Activated CD8-positive, alpha-beta T cell treated with anti-CD3 and anti-CD28 coated beads for 36 hours (primary cell): ENCODE measurements at regions not wholly inside any gene's neighbourhood (a gene's known extent, or its start where the extent isn't known, plus 50 kb on each side); places are given as distances from the start of the nearest gene placed in this dataset.
"Not testable (repeated sequence)": the region's sequence is repeated elsewhere in the genome, so short reads cannot be mapped to it uniquely, and the experiment has no call there.

Experiments
- ATAC-seq: fragments of 200-7000 bp; cut with Tn5 transposase; one replicate; pipeline ENCODE4 v1.10.0; 2021; ENCODE audit warnings: mild to moderate bottlenecking, moderate library complexity
- CTCF ChIA-PET: fragments of 350-600 bp; sonication (Branson Sonifier 250); formaldehyde crosslinking; loops from one replicate; lab custom pipeline; 2021; ENCODE audit warnings: antibody characterized with exemption; lab: Charles Lee
- POLR2A ChIA-PET: fragments of 350-600 bp; sonication (Branson Sonifier 250); formaldehyde crosslinking; loops from one replicate; lab custom pipeline; 2021; ENCODE audit warnings: antibody characterized with exemption; lab: Charles Lee
- DNase-seq: peaks from one replicate; pipeline ENCODE4 v3.0.0-alpha.2; 2020
- H3K27ac Mint-ChIP-seq: one replicate; pipeline ENCODE4 v1.8.0; 2021; ENCODE audit warnings: mild to moderate bottlenecking, mixed read lengths
- H3K27me3 Mint-ChIP-seq: one replicate; pipeline ENCODE4 v1.8.0; 2021; ENCODE audit warnings: mixed read lengths
- H3K36me3 Mint-ChIP-seq: one replicate; pipeline ENCODE4 v1.8.0; 2021; ENCODE audit warnings: low read depth, mixed read lengths
- H3K4me1 Mint-ChIP-seq: one replicate; pipeline ENCODE4 v1.8.0; 2021; ENCODE audit warnings: low read depth, mixed read lengths
- H3K4me3 Mint-ChIP-seq: one replicate; pipeline ENCODE4 v1.8.0; 2021; ENCODE audit warnings: mild to moderate bottlenecking, moderate library complexity, mixed read lengths
- H3K9me3 Mint-ChIP-seq: one replicate; pipeline ENCODE4 v1.8.0; 2021; ENCODE audit warnings: mixed read lengths
- CTCF ChIP-seq: fragments of 200-600 bp; IDR thresholded peaks from one replicate; pipeline ENCODE4 v1.8.0; 2022; ENCODE audit warnings: antibody characterized with exemption, mild to moderate bottlenecking
- intact Hi-C: fragments of 100-400 bp; cut with micrococcal nuclease; formaldehyde crosslinking; loops from one replicate; pipeline ENCODE4 v1.10.0; 2022

DNA sequence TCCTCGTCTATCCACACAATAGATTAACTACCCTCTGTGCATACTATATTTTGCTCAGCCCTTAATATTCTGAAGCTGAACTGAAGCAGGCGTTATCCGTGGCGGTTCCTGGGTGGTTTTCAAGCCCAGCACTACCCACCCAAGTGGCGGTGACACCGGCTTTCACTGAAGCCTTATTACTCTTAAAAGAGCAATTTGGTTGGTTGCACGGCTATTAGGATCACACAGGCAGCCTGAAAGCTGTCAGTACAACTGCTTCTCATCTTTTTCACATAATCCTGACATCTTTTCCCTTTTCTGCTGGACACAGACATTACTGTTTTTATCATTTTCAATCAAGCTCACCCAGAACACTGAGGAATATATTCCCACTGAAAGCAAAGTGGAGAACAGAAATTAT lies 525.3 kb upstream of the ZNF717 start:
- TF ChIP-seq CTCF = no peak
- ChIA-PET POLR2A (no interaction called here), CTCF (no interaction called here)
- H3K27ac Mint-ChIP-seq = no peak overlapping the region
- peaks cover 9% of the 10 kb centered on the region for H3K9me3 Mint-ChIP-seq
- intact Hi-C loops = no loop called here
- no peaks in the 10 kb centered on the region for H3K36me3 Mint-ChIP-seq
- no peaks in the 10 kb centered on the region for H3K4me1 Mint-ChIP-seq
- DNase-seq (no peak), ATAC-seq (no peak)
- H3K27me3 Mint-ChIP-seq = no peaks in the 10 kb centered on the region
- no peak overlapping the region for H3K4me3 Mint-ChIP-seq

- peaks cover 7% of the 10 kb centered on the region for H3K9me3 Mint-ChIP-seq
- H3K4me1 Mint-ChIP-seq = no peaks in the 10 kb centered on the region
- H3K36me3 Mint-ChIP-seq = no peaks in the 10 kb centered on the region
- CTCF ChIA-PET = no interaction called here
- H3K27me3 Mint-ChIP-seq = no peaks in the 10 kb centered on the region
- intact Hi-C loops = no loop called here
- DNase-seq (no peak), ATAC-seq (no peak)
- POLR2A ChIA-PET = no interaction called here
- no peak overlapping the region for H3K4me3 Mint-ChIP-seq
- no peak for TF ChIP-seq CTCF
- H3K27ac Mint-ChIP-seq = no peak overlapping the region
Measured at GRCh38 chr3:76311941-76312340, 526.6 kb upstream of the ZNF717 start.

- H3K4me3 Mint-ChIP-seq, H3K4me1 Mint-ChIP-seq, ATAC-seq, POLR2A ChIA-PET, H3K9me3 Mint-ChIP-seq, H3K27me3 Mint-ChIP-seq, intact Hi-C loops, CTCF ChIA-PET, H3K27ac Mint-ChIP-seq, DNase-seq, H3K36me3 Mint-ChIP-seq: not testable (repeated sequence)
Measured at GRCh38 chr3:76315906-76316305, 530.6 kb upstream of the ZNF717 start.

DNA sequence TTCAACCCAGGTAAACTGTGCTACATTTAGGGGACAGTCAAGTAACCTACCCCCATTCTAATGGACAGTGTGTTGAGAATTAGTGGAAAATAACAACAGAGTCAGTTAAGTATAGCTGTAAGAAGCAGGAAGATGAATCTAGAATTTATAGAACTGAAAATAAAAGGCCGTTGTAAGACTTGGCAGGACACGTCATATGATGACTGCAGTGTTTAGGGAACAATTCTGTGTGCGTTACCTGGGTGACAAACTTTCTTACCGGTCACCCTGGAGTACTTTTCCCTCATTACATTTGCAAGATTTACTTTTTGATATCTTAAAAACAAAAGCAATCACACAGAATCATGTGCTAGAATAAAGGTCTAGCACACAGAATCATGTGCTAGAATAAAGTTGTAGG lies 536.3 kb upstream of the ZNF717 start:
- no peak for DNase-seq
- Mint-ChIP-seq H3K9me3 (no peaks in the 10 kb centered on the region), H3K27me3 (no peaks in the 10 kb centered on the region), H3K4me3 (no peak overlapping the region), H3K4me1 (no peaks in the 10 kb centered on the region), H3K36me3 (no peaks in the 10 kb centered on the region), H3K27ac (no peak overlapping the region)
- no peak for TF ChIP-seq CTCF
- CTCF ChIA-PET = no interaction called here
- intact Hi-C loops = no loop called here
- POLR2A ChIA-PET = no interaction called here
- ATAC-seq = no peak

GRCh38 chr3:76324101-76324500 lies 538.8 kb upstream of the ZNF717 start:
- H3K27me3 Mint-ChIP-seq = no peaks in the 10 kb centered on the region
- H3K4me1 Mint-ChIP-seq = no peaks in the 10 kb centered on the region
- peaks cover 6% of the 10 kb centered on the region for H3K9me3 Mint-ChIP-seq
- no peak overlapping the region for H3K4me3 Mint-ChIP-seq
- TF ChIP-seq CTCF = no peak
- ChIA-PET POLR2A (no interaction called here), CTCF (no interaction called here)
- ATAC-seq (no peak), DNase-seq (no peak)
- H3K27ac Mint-ChIP-seq = no peak overlapping the region
- no peaks in the 10 kb centered on the region for H3K36me3 Mint-ChIP-seq
- intact Hi-C loops = no loop called here

DNA sequence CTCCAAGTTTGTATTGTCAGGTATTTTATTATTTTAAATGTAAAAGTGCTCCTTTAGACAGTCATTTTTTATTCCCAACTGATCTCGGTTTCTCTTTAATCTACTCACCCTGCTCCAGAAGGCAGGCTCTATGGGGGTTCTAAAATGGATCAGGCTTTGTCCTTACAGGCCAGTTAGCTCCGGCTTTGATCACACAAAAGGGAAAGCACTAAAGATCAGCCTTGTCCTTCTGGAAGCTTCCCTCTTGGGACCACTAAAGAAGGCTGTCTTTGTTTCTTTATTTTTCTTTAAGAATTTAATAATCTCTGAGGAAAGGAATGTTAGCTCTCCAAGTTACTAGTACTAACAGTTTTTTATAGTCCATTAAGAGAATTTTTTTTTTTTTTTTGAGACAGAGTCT lies 560.5 kb upstream of the ZNF717 start:
- ATAC-seq = no peak
- CTCF ChIA-PET = no interaction called here

More for the DNA sequence above, 560.5 kb upstream of the ZNF717 start:
- POLR2A ChIA-PET = no interaction called here
- intact Hi-C loops = no loop called here
- DNase-seq = no peak
- Mint-ChIP-seq H3K4me3 (no peak overlapping the region), H3K4me1 (no peaks in the 10 kb centered on the region), H3K36me3 (no peaks in the 10 kb centered on the region), H3K27me3 (no peaks in the 10 kb centered on the region), H3K27ac (no peak overlapping the region), H3K9me3 (peaks cover 11% of the 10 kb centered on the region)
- TF ChIP-seq CTCF = no peak
